Keratinocyte (primary cell): ENCODE measurements at regions not wholly inside any gene's neighbourhood (a gene's known extent, or its start where the extent isn't known, plus 50 kb on each side); places are given as distances from the start of the nearest gene placed in this dataset.

Source experiments
- DNase-seq: peaks from one replicate; pipeline ENCODE4 v3.0.0-alpha.2; 2011; ENCODE audit warnings: low read depth, missing footprints, low spot score
- FAIRE-seq: peaks from 2 replicates; lab custom pipeline; 2011; peaks lifted over from hg19 to GRCh38; lab: Jason Lieb, UNC
- H2AFZ ChIP-seq: 2 replicates; pipeline ENCODE4 v1.6.0; 2012; ENCODE audit warnings: low read length, control low read depth, inconsistent platforms; ENCODE audit not compliant: control insufficient read depth
- H3K27ac ChIP-seq: 2 replicates; pipeline ENCODE4 v1.5.1; 2011; ENCODE audit warnings: low read length; ENCODE audit not compliant: control insufficient read depth, insufficient read depth
- H3K27me3 ChIP-seq: 3 replicates; pipeline ENCODE4 v1.6.0; 2011; ENCODE audit warnings: low read length; ENCODE audit not compliant: control insufficient read depth, insufficient read depth; ENCODE audit errors: extremely low read depth
- H3K36me3 ChIP-seq, 2 experiments: 2 replicates in 1 of 2; 3 replicates in 1 of 2; pipeline ENCODE4 v1.5.1; 2011; ENCODE audit warnings: low read length in 2 of 2, mild to moderate bottlenecking in 1 of 2; ENCODE audit not compliant: control insufficient read depth in 2 of 2, insufficient read depth in 2 of 2; ENCODE audit errors: extremely low read depth in 1 of 2
- H3K4me1 ChIP-seq: 3 replicates; pipeline ENCODE4 v1.5.1; 2011; ENCODE audit warnings: low read length; ENCODE audit not compliant: control insufficient read depth, insufficient read depth; ENCODE audit errors: extremely low read depth
- H3K4me2 ChIP-seq: 3 replicates; pipeline ENCODE4 v1.6.0; 2011; ENCODE audit warnings: low read depth, low read length; ENCODE audit not compliant: control insufficient read depth, insufficient read depth; ENCODE audit errors: extremely low read depth
- H3K4me3 ChIP-seq, 3 experiments: fragments of 200-600 bp in 1 of 3; sonication (generic) in 1 of 3; 2 replicates in 2 of 3; 3 replicates in 1 of 3; pipeline ENCODE4 v1.5.1; 2011 to 2016; ENCODE audit warnings: low read length in 3 of 3, mild to moderate bottlenecking in 3 of 3, control low read depth in 2 of 3, inconsistent platforms in 1 of 3, low read depth in 1 of 3, mixed read lengths in 1 of 3, mixed run types in 1 of 3, moderate library complexity in 1 of 3; ENCODE audit not compliant: control insufficient read depth in 2 of 3, insufficient read depth in 2 of 3; ENCODE audit errors: extremely low read depth in 1 of 3
- H3K79me2 ChIP-seq: 2 replicates; pipeline ENCODE4 v1.6.0; 2012; ENCODE audit warnings: low read length; ENCODE audit not compliant: control insufficient read depth, insufficient read depth
- H3K9ac ChIP-seq: 3 replicates; pipeline ENCODE4 v1.6.0; 2011; ENCODE audit warnings: low read length; ENCODE audit not compliant: control insufficient read depth, insufficient read depth; ENCODE audit errors: extremely low read depth
- H3K9me1 ChIP-seq: 3 replicates; pipeline ENCODE4 v1.6.0; 2011; ENCODE audit warnings: low read length; ENCODE audit not compliant: control insufficient read depth, insufficient read depth; ENCODE audit errors: extremely low read depth
- H3K9me3 ChIP-seq: 2 replicates; pipeline ENCODE4 v1.5.1; 2012; ENCODE audit warnings: low read depth, low read length; ENCODE audit not compliant: control insufficient read depth
- H4K20me1 ChIP-seq: 3 replicates; pipeline ENCODE4 v1.6.0; 2011; ENCODE audit warnings: low read length; ENCODE audit not compliant: control insufficient read depth, insufficient read depth; ENCODE audit errors: extremely low read depth
- CTCF ChIP-seq, 3 experiments: IDR thresholded peaks in 1 of 3; conservative IDR thresholded peaks in 1 of 3; optimal IDR thresholded peaks in 1 of 3; 2 replicates in 2 of 3; 3 replicates in 1 of 3; pipeline versions ENCODE3 to v1.5.1; 2011; ENCODE audit warnings: low read length in 3 of 3, mild to moderate bottlenecking in 3 of 3, moderate library complexity in 2 of 3, control low read depth in 1 of 3, inconsistent platforms in 1 of 3; ENCODE audit not compliant: insufficient read depth in 2 of 3; ENCODE audit errors: extremely low read depth in 1 of 3
- EZH2 ChIP-seq: IDR thresholded peaks from one replicate; pipeline ENCODE4 v1.6.1; 2012; ENCODE audit warnings: inconsistent platforms, mild to moderate bottlenecking, low read length, moderate library complexity
- dilution Hi-C: fragments of 300-500 bp; cut with MboI; formaldehyde crosslinking; loops from one replicate; pipeline ENCODE4 v1.7.0; 2020; ENCODE audit warnings: low sequenced_read_pairs; ENCODE audit not compliant: extremely low pct_ligation_motif_present

DNA sequence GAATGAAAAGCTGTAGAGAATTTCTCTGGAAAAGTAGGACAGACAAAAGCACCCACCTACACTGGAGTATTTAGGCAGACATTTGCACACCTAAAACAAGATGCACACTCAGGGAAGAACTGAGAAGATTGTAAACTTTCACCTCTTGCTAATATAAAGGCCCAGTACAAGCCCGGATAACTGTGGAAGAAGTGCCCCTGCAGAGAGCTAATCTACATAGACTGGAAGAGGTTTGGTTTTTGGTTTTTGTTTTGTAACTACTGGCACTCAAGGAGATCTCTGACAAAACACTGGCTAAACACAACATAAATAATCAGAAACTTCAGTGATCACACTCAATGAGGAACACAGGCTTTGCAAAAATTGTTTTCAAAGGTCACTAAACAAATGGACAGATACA is 782.2 kb upstream of the SLC8A1 start:
- dilution Hi-C loops = no loop called here
- Histone ChIP-seq H3K4me2 (no peak overlapping the region), H3K79me2 (no peaks in the 10 kb centered on the region), H3K9ac (no peak overlapping the region), H4K20me1 (no peaks in the 10 kb centered on the region), H3K27me3 (no peaks in the 10 kb centered on the region), H3K4me3 (no peak overlapping the region), H3K9me1 (no peaks in the 10 kb centered on the region), H3K27ac (no peak overlapping the region), H2AFZ (no peak overlapping the region), H3K4me1 (no peaks in the 10 kb centered on the region), H3K36me3 (no peaks in the 10 kb centered on the region), H3K9me3 (no peaks in the 10 kb centered on the region)
- no peak for DNase-seq
- TF ChIP-seq CTCF (optimal IDR thresholded peaks at IDR 0.05 in 1 of 3, IDR thresholded peaks at IDR 0.05 in 1 of 3, conservative IDR thresholded peaks at IDR 0.05 in 1 of 3; ENCODE audit: extremely low read depth in 1 of 3, insufficient read depth in 2 of 3, low read length in 3 of 3) = no peak
- no peak for TF ChIP-seq EZH2
- FAIRE-seq = no peak

- FAIRE-seq = no peak
- Histone ChIP-seq H3K79me2 (no peaks in the 10 kb centered on the region), H4K20me1 (no peaks in the 10 kb centered on the region), H3K9ac (no peak overlapping the region), H3K4me3 (no peak overlapping the region), H3K9me3 (no peaks in the 10 kb centered on the region), H3K9me1 (no peaks in the 10 kb centered on the region), H2AFZ (no peak overlapping the region), H3K4me2 (no peak overlapping the region), H3K36me3 (no peaks in the 10 kb centered on the region), H3K27me3 (no peaks in the 10 kb centered on the region), H3K4me1 (no peaks in the 10 kb centered on the region), H3K27ac (no peak overlapping the region)
- dilution Hi-C loops = no loop called here
- DNase-seq = no peak
- TF ChIP-seq CTCF (optimal IDR thresholded peaks at IDR 0.05 in 1 of 3, IDR thresholded peaks at IDR 0.05 in 1 of 3, conservative IDR thresholded peaks at IDR 0.05 in 1 of 3; ENCODE audit: extremely low read depth in 1 of 3, insufficient read depth in 2 of 3, low read length in 3 of 3) (no peak), EZH2 (no peak)
Observed at GRCh38 chr2:41241325-41242000, 789.6 kb upstream of the SLC8A1 start.
